Activated T-cell treated with anti-CD3 and anti-CD28 coated beads, Interleukin-2, amount 50 U/mL, for 1 hour (primary cell): ENCODE measurements at regions not wholly inside any gene's neighbourhood (a gene's known extent, or its start where the extent isn't known, plus 50 kb on each side); places are given as distances from the start of the nearest gene placed in this dataset.
"Not testable (repeated sequence)": the region's sequence is repeated elsewhere in the genome, so short reads cannot be mapped to it uniquely, and the experiment has no call there.

ENCODE experiments used
- DNase-seq: peaks from one replicate; pipeline ENCODE4 v3.0.0-alpha.2; 2020

- not testable (repeated sequence) for DNase-seq
These were observed 141.0 kb downstream of the RTP5 start for GRCh38 chr2:242010252-242011166.

- no peak for DNase-seq
These were observed 141.6 kb downstream of the RTP5 start for GRCh38 chr2:242011167-242011513.

GRCh38 chr2:242011516-242011915, 142.0 kb downstream of the RTP5 start:
- DNase-seq: no peak

- DNase-seq: peak; percentile 12
These were observed 142.6 kb downstream of the RTP5 start for GRCh38 chr2:242011991-242012764.

GRCh38 chr2:242012956-242013764, 143.6 kb downstream of the RTP5 start:
- DNase-seq: peak; percentile 10

GRCh38 chr2:242013771-242014170, 144.2 kb downstream of the RTP5 start:
- DNase-seq: no peak

GRCh38 chr2:242015108-242016065, 145.9 kb downstream of the RTP5 start:
- DNase-seq: peak; percentile 8

GRCh38 chr2:242017086-242017485, 147.6 kb downstream of the RTP5 start:
- no peak for DNase-seq

GRCh38 chr2:242018416-242018815, 148.9 kb downstream of the RTP5 start:
- DNase-seq: peak; percentile 8

- peak; percentile 1 for DNase-seq
These were observed 149.8 kb downstream of the RTP5 start for GRCh38 chr2:242019344-242019743.

GRCh38 chr2:242020196-242021004, 150.9 kb downstream of the RTP5 start:
- DNase-seq: peak; percentile 18

GRCh38 chr2:242022550-242023290, 153.2 kb downstream of the RTP5 start:
- peak; percentile 9 for DNase-seq

GRCh38 chr2:242024751-242025355, 155.3 kb downstream of the RTP5 start:
- DNase-seq: peak; percentile 10

GRCh38 chr2:242027676-242028450, 158.3 kb downstream of the RTP5 start:
- DNase-seq: peak; percentile 4

GRCh38 chr2:242029422-242030225, 160.1 kb downstream of the RTP5 start:
- DNase-seq: peak; percentile 10

GRCh38 chr2:242030226-242030575, 160.7 kb downstream of the RTP5 start:
- peak; percentile 17 for DNase-seq

- peak; percentile 18 for DNase-seq
These were observed 161.3 kb downstream of the RTP5 start for GRCh38 chr2:242030858-242031257.

GRCh38 chr2:242031481-242032019, 162.0 kb downstream of the RTP5 start:
- DNase-seq: peak; percentile 64
